ENCODE measurements at regions not wholly inside any gene's neighbourhood (a gene's known extent, or its start where the extent isn't known, plus 50 kb on each side); places are given as distances from the start of the nearest gene placed in this dataset.

- H2BK15ac ChIP-seq (ENCODE audit: low read length), result no peak overlapping the region
- no peak overlapping the region for H3K23ac ChIP-seq (ENCODE audit: low read depth, low read length, poor library complexity)
- H4K91ac ChIP-seq (ENCODE audit: low read depth, low read length, poor library complexity), result no peak overlapping the region
- H2BK5ac ChIP-seq (ENCODE audit: low read length), result no peak overlapping the region
- no peak overlapping the region for H2AFZ ChIP-seq (ENCODE audit: low read length)
- no peak overlapping the region for H2BK120ac ChIP-seq (ENCODE audit: low read depth, low read length)
- no peak for DNase-seq (ENCODE audit: low spot score)
- no peak overlapping the region for H3K27ac ChIP-seq (replicated peaks; ENCODE audit: low read length)
- H3K36me3 ChIP-seq (replicated peaks in 1 of 2; ENCODE audit: control insufficient read depth in 2 of 2, insufficient read depth in 2 of 2, low read length in 2 of 2), result no peaks in the 10 kb centered on the region
- peaks cover 3 to 6% of the 10 kb centered on the region in 2 donors for H3K4me1 ChIP-seq (ENCODE audit: control insufficient read depth in 2 of 2, insufficient read depth in 1 of 2, low read depth in 1 of 2, low read length in 2 of 2)
- H3K9ac ChIP-seq (ENCODE audit: low read depth, low read length, poor library complexity), result no peak overlapping the region
- H3K14ac ChIP-seq (ENCODE audit: low read length), result no peak overlapping the region
- H3K4me3 ChIP-seq (ENCODE audit: low read length in 2 of 2), result no peak overlapping the region
- H3K18ac ChIP-seq (ENCODE audit: low read length), result no peak overlapping the region
- H3K4me2 ChIP-seq (ENCODE audit: insufficient read depth, low read length, poor library complexity, severe bottlenecking), result no peak overlapping the region
- no peaks in the 10 kb centered on the region for H3K9me3 ChIP-seq (replicated peaks in 1 of 2; ENCODE audit: control insufficient read depth in 2 of 2, insufficient read depth in 1 of 2, low read depth in 1 of 2, low read length in 2 of 2)
- no peaks in the 10 kb centered on the region for H3K79me1 ChIP-seq (ENCODE audit: low read depth, low read length)
- no peak overlapping the region for H2AK5ac ChIP-seq (ENCODE audit: low read depth, low read length)
- H3K27me3 ChIP-seq (ENCODE audit: control insufficient read depth in 3 of 3, insufficient read depth in 3 of 3, low read depth in 1 of 3, low read length in 3 of 3), result peaks cover 0 to 4% (median 0%) of the 10 kb centered on the region in 3 experiments
- H4K8ac ChIP-seq (ENCODE audit: low read depth, low read length), result no peak overlapping the region
- WGBS, 2 donors (ENCODE audit: extremely low coverage in 2 of 2, insufficient read length in 2 of 2, insufficient replicate concordance in 1 of 2), result no CpG with 5 or more reads among the region's 2 CpGs
- no peak overlapping the region for H3K4ac ChIP-seq (ENCODE audit: low read length)
- no peak overlapping the region for H2BK12ac ChIP-seq (ENCODE audit: low read length)
These were observed 144.2 kb upstream of the ARHGEF26 start for GRCh38 chr3:153976891-153977554.

- H3K4me1 ChIP-seq (ENCODE audit: control insufficient read depth in 2 of 2, insufficient read depth in 1 of 2, low read depth in 1 of 2, low read length in 2 of 2), result peaks cover 3 to 6% of the 10 kb centered on the region in 2 donors
- no peak overlapping the region for H3K4ac ChIP-seq (ENCODE audit: low read length)
- no peak overlapping the region for H2BK120ac ChIP-seq (ENCODE audit: low read depth, low read length)
- H3K9me3 ChIP-seq (replicated peaks in 1 of 2; ENCODE audit: control insufficient read depth in 2 of 2, insufficient read depth in 1 of 2, low read depth in 1 of 2, low read length in 2 of 2), result no peaks in the 10 kb centered on the region
- no peak overlapping the region for H3K18ac ChIP-seq (ENCODE audit: low read length)
- H3K27me3 ChIP-seq (ENCODE audit: control insufficient read depth in 3 of 3, insufficient read depth in 3 of 3, low read depth in 1 of 3, low read length in 3 of 3), result peaks cover 0 to 4% (median 0%) of the 10 kb centered on the region in 3 experiments
- no peak overlapping the region for H2BK5ac ChIP-seq (ENCODE audit: low read length)
- no peak overlapping the region for H2BK12ac ChIP-seq (ENCODE audit: low read length)
- no peak overlapping the region for H3K27ac ChIP-seq (replicated peaks; ENCODE audit: low read length)
- peak overlapping the region; percentile 9 for H2AFZ ChIP-seq (ENCODE audit: low read length)
- H3K9ac ChIP-seq (ENCODE audit: low read depth, low read length, poor library complexity), result no peak overlapping the region
- H3K4me2 ChIP-seq (ENCODE audit: insufficient read depth, low read length, poor library complexity, severe bottlenecking), result no peak overlapping the region
- H3K23ac ChIP-seq (ENCODE audit: low read depth, low read length, poor library complexity), result no peak overlapping the region
- H4K91ac ChIP-seq (ENCODE audit: low read depth, low read length, poor library complexity), result no peak overlapping the region
- no peak overlapping the region for H3K14ac ChIP-seq (ENCODE audit: low read length)
- no peaks in the 10 kb centered on the region for H3K36me3 ChIP-seq (replicated peaks in 1 of 2; ENCODE audit: control insufficient read depth in 2 of 2, insufficient read depth in 2 of 2, low read length in 2 of 2)
- no peak for DNase-seq (ENCODE audit: low spot score)
- no peaks in the 10 kb centered on the region for H3K79me1 ChIP-seq (ENCODE audit: low read depth, low read length)
- H3K4me3 ChIP-seq (ENCODE audit: low read length in 2 of 2), result no peak overlapping the region
- H4K8ac ChIP-seq (ENCODE audit: low read depth, low read length), result no peak overlapping the region
- no peak overlapping the region for H2AK5ac ChIP-seq (ENCODE audit: low read depth, low read length)
- no peak overlapping the region for H2BK15ac ChIP-seq (ENCODE audit: low read length)
- no CpG with 5 or more reads among the region's 1 CpG for WGBS, 2 donors (ENCODE audit: extremely low coverage in 2 of 2, insufficient read length in 2 of 2, insufficient replicate concordance in 1 of 2)
These were observed 143.2 kb upstream of the ARHGEF26 start for GRCh38 chr3:153978006-153978405.

GRCh38 chr3:153979418-153980251 is 141.6 kb upstream of the ARHGEF26 start:
- H2AFZ ChIP-seq (ENCODE audit: low read length), result no peak overlapping the region
- H2BK15ac ChIP-seq (ENCODE audit: low read length), result peak overlapping the region; percentile 9
- no peaks in the 10 kb centered on the region for H3K27me3 ChIP-seq (ENCODE audit: control insufficient read depth in 3 of 3, insufficient read depth in 3 of 3, low read depth in 1 of 3, low read length in 3 of 3)
- H3K18ac ChIP-seq (ENCODE audit: low read length), result no peak overlapping the region
- no peaks in the 10 kb centered on the region for H3K9me3 ChIP-seq (replicated peaks in 1 of 2; ENCODE audit: control insufficient read depth in 2 of 2, insufficient read depth in 1 of 2, low read depth in 1 of 2, low read length in 2 of 2)
- H3K36me3 ChIP-seq (replicated peaks in 1 of 2; ENCODE audit: control insufficient read depth in 2 of 2, insufficient read depth in 2 of 2, low read length in 2 of 2), result no peaks in the 10 kb centered on the region
- no peak overlapping the region for H4K8ac ChIP-seq (ENCODE audit: low read depth, low read length)
- H3K79me1 ChIP-seq (ENCODE audit: low read depth, low read length), result no peaks in the 10 kb centered on the region
- no peak overlapping the region for H2AK5ac ChIP-seq (ENCODE audit: low read depth, low read length)
- H3K23ac ChIP-seq (ENCODE audit: low read depth, low read length, poor library complexity), result no peak overlapping the region
- no peak overlapping the region for H3K9ac ChIP-seq (ENCODE audit: low read depth, low read length, poor library complexity)
- WGBS, 2 donors (ENCODE audit: extremely low coverage in 2 of 2, insufficient read length in 2 of 2, insufficient replicate concordance in 1 of 2), result no CpG with 5 or more reads among the region's 6 CpGs
- H3K14ac ChIP-seq (ENCODE audit: low read length), result no peak overlapping the region
- no peak overlapping the region for H2BK12ac ChIP-seq (ENCODE audit: low read length)
- H3K4me2 ChIP-seq (ENCODE audit: insufficient read depth, low read length, poor library complexity, severe bottlenecking), result no peak overlapping the region
- H3K4ac ChIP-seq (ENCODE audit: low read length), result no peak overlapping the region
- H4K91ac ChIP-seq (ENCODE audit: low read depth, low read length, poor library complexity), result no peak overlapping the region
- no peak overlapping the region for H2BK120ac ChIP-seq (ENCODE audit: low read depth, low read length)
- peaks cover 3 to 6% of the 10 kb centered on the region in 2 donors for H3K4me1 ChIP-seq (ENCODE audit: control insufficient read depth in 2 of 2, insufficient read depth in 1 of 2, low read depth in 1 of 2, low read length in 2 of 2)
- DNase-seq (ENCODE audit: low spot score), result no peak
- H2BK5ac ChIP-seq (ENCODE audit: low read length), result no peak overlapping the region
- no peak overlapping the region for H3K4me3 ChIP-seq (ENCODE audit: low read length in 2 of 2)
- H3K27ac ChIP-seq (replicated peaks; ENCODE audit: low read length), result no peak overlapping the region

- Histone ChIP-seq H3K18ac (ENCODE audit: low read length) (no peak overlapping the region), H3K36me3 (replicated peaks in 1 of 2; ENCODE audit: control insufficient read depth in 2 of 2, insufficient read depth in 2 of 2, low read length in 2 of 2) (no peaks in the 10 kb centered on the region), H3K23ac (ENCODE audit: low read depth, low read length, poor library complexity) (no peak overlapping the region), H3K27me3 (ENCODE audit: control insufficient read depth in 3 of 3, insufficient read depth in 3 of 3, low read depth in 1 of 3, low read length in 3 of 3) (no peaks in the 10 kb centered on the region), H2AK5ac (ENCODE audit: low read depth, low read length) (peak overlapping the region; percentile 17), H3K4me3 (ENCODE audit: low read length in 2 of 2) (no peak overlapping the region), H2BK15ac (ENCODE audit: low read length) (no peak overlapping the region), H4K91ac (ENCODE audit: low read depth, low read length, poor library complexity) (no peak overlapping the region), H2BK12ac (ENCODE audit: low read length) (no peak overlapping the region), H3K4me1 (ENCODE audit: control insufficient read depth in 2 of 2, insufficient read depth in 1 of 2, low read depth in 1 of 2, low read length in 2 of 2) (peaks cover 3 to 6% of the 10 kb centered on the region in 2 donors), H3K9me3 (replicated peaks in 1 of 2; ENCODE audit: control insufficient read depth in 2 of 2, insufficient read depth in 1 of 2, low read depth in 1 of 2, low read length in 2 of 2) (no peaks in the 10 kb centered on the region), H3K79me1 (ENCODE audit: low read depth, low read length) (no peaks in the 10 kb centered on the region), H2AFZ (ENCODE audit: low read length) (no peak overlapping the region), H3K14ac (ENCODE audit: low read length) (no peak overlapping the region), H3K27ac (replicated peaks; ENCODE audit: low read length) (no peak overlapping the region), H2BK120ac (ENCODE audit: low read depth, low read length) (no peak overlapping the region), H3K9ac (ENCODE audit: low read depth, low read length, poor library complexity) (no peak overlapping the region), H3K4me2 (ENCODE audit: insufficient read depth, low read length, poor library complexity, severe bottlenecking) (no peak overlapping the region), H2BK5ac (ENCODE audit: low read length) (no peak overlapping the region), H4K8ac (ENCODE audit: low read depth, low read length) (no peak overlapping the region), H3K4ac (ENCODE audit: low read length) (no peak overlapping the region)
- no peak for DNase-seq (ENCODE audit: low spot score)
- WGBS, 2 donors (ENCODE audit: extremely low coverage in 2 of 2, insufficient read length in 2 of 2, insufficient replicate concordance in 1 of 2), result no CpG with 5 or more reads among the region's 4 CpGs
These were observed 141.0 kb upstream of the ARHGEF26 start for GRCh38 chr3:153980252-153980590.
